NOMO-1 (cell line): ENCODE measurements at regions not wholly inside any gene's neighbourhood (a gene's known extent, or its start where the extent isn't known, plus 50 kb on each side); places are given as distances from the start of the nearest gene placed in this dataset.

Experiments used
- DNase-seq, 2 experiments: peaks; one replicate each; lab custom pipeline; 2025; ENCODE audit not compliant: unreplicated experiment in 2 of 2; lab: John Stamatoyannopoulos, UW

DNA sequence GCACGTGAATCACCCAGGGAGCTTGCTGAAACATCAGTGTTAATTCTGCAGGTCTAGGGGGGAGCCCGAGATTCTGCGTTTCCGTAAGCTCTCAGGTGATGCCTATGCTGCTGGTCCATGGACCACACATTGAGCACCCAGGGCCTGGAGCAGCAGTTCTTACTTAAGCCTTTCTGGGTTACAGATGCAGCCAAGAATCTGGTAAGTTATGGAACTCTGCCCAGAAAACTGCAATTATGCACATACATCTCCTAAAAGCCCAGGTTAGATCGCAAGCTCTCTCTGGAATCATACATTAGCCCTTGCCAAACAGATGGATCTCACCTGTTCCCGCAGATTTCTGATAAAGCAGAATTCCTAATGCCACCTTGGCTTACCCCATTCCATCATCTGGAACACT, 265.9 kb upstream of the SALL1 start:
- no peak for DNase-seq

DNA sequence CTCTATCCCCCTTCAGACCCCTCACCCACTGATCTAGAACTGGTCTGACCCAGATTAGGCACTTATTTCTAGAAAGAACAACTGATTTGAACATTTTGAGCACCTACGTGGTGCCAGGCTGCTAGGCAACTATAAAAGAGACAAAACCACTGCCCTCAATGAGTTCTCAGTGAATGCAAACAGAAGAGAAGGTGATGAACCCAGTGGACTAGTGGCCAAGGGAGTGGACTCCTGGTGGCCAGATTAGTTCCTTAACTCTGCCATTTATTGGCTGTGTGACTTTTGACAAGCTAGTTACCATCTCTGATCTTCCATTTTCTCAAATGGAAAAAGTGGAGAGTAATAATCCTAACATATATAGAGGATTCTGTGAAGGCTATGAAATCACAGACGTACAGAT, 259.1 kb upstream of the SALL1 start:
- no peak for DNase-seq

DNA sequence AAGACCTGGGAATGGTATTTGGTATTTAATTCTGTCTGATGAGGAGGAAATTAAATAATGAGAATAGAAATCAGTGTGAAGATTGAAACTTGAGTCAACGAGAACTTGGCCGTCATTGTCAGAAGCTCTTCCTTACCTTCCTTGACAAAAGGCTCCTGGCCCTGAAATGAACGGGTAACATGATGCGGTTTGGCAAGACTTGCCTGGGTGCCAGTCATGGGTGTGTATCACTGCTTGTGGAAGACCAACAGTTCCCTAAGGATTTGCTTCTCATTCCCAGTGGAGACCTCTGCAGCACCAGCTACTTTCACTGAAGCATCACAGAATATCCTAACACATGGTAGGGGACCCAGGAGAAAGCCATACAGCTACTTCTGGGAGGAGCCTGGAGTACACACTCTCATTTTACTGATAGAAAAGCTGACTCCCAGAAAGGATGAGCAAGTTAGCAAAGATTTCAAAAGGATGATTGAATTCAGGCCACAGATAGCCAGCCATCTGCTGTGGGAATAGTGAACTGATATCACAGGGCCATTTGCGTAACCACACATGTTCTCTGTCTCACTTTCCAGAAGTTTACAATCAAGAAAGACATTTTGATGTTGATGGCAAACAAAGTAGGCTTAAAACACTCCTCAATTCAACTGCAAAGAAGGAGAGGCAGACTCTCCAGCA, 258.1 kb upstream of the SALL1 start:
- DNase-seq = no peak

DNA sequence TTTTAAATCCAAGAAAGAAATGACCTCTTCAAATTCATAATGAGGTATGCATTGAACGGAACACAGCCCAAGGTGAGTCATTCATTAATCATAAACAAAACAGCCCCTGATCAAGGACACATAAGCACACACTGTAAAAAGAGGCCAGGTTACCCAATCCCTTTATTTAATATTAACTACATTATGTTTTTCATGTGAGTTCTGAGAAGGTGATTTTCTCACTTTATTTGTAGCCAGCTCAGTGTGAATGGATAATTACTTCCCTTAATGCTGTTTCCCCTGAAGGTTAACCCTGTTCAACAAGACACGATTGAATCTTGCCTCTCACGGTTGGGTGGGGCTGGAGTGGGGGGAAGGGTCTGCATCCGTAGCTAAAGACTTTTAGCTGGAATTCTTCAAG, 257.3 kb upstream of the SALL1 start:
- DNase-seq = no peak

DNA sequence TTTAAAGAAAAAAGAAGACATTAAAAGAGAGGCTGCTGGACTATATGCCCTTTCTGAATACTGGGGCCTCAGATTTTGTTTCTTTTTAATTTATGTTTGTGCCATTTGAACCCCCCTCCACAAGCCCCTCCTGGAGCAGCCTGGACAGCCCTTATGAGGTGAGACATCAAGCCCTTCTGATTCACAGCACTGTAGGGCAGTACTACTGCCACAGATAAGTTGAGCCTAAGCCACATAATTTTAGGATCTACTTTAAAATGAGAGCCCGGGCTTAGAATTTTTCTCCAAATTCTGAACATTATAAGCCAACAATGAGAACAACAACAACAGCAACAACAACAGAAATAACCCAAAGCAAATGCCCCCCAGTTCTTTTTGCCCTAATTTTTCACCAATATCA, 256.9 kb upstream of the SALL1 start:
- DNase-seq = no peak

DNA sequence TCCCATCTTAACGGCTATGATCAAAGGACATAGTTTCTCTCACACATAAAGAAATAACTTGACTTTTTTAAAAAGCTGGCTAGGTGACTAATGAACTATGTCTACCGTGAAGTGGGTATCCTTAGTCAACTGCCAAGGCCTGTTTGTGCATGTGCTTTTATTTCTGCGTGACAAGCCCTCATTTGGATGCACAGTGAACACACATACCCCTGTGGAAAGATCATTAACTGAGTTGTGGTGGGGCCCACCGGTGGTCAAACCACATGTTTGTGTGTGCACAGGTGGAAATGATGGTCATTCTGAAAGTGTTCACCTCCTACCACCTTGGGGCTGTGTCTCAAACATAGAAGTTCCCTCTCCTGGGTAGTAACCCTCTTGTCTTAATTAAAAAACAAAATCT, 256.1 kb upstream of the SALL1 start:
- no peak for DNase-seq

DNA sequence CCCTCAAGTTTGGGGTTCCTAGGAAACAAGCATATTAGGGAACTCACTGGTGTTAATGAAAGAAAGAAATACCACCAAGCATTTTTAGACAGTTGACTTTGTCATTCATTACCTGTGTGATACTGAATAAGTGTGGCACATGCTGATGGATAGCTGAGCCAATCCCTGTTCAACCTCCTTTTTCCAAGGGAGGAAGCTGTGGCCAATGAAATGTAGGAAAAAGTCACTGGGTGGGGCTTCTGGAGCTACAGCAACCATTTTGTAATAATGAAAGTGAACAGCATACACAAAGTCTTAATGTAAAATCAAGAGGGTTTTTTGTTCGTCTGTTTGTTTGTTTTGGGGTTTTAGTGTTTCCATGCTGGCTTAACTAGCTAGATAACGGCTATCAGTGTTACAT, 254.3 kb upstream of the SALL1 start:
- DNase-seq = no peak

DNA sequence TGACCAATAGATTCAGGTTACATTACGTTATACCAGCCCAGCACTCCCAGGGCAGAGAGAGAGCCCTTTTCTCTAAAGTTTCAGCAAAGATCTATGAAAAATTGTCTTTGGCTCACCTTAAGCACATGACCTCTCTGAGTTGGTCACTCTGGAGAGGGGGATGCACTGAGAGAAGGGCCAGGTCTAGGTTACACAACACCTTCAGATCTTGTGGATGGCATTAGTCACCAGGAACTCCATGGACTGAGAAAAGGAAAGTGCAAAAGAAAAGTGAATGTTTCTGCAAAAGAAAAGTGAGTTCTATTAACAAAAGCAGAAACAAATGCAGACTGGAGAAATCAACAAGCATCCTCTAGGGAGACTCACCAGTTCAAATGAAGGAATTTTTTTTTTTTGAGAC, 253.3 kb upstream of the SALL1 start:
- DNase-seq = no peak

DNA sequence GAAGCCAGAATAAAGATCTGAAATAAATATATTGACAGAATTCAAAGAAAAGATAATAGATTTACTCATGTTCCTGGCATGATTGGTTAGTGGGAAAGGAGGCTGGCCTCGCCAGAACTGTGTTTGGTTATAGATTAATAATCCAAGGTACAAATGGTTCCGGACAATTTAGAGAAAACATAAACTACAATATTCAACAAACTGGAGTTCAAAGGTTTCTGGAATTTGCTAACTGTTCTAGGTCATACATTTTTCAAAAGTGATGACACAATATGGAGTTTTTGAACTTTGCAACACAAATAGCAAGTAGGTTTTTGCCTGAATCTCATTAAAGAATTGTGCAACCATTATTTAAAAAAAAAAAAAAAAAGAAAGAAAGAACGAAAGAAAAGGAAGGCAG, 251.7 kb upstream of the SALL1 start:
- no peak for DNase-seq

DNA sequence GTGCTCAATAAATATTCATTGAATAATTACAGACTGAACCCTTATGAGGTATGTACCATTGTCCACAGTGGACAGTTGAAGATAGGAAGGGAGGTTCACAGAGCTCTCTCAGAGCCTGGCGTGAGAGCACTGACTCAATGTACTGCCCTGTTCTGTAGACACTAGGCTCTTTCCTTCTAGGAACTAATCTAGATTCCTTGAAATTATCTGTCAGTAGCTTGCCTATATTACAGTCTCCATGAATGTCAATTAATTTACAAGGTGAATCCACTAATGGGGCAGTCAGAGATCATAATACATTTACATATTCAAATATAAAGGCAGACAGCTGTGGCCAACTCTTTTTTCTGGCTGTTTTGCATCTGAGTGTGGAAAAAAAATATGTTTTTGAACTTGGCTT, 251.2 kb upstream of the SALL1 start:
- DNase-seq = no peak

DNA sequence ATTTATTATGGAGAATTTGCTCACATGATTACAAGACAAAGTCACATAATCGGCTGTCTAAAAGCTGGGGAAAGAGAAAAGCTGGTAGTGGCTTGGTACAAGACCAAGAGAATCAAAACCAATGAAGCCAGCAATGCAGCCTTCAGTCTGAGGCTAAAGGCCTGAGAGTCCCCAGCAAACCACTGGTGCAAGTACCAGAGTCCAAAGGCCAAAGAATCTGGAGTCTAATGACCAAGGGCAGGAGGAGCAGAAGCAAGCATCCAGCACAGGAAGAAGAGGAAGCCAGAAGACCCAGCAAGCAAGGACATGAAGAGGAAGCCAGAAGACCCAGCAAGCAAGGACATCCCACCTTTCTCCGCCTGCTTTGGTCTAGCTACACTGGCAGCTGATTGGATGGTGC, 250.6 kb upstream of the SALL1 start:
- DNase-seq = no peak

DNA sequence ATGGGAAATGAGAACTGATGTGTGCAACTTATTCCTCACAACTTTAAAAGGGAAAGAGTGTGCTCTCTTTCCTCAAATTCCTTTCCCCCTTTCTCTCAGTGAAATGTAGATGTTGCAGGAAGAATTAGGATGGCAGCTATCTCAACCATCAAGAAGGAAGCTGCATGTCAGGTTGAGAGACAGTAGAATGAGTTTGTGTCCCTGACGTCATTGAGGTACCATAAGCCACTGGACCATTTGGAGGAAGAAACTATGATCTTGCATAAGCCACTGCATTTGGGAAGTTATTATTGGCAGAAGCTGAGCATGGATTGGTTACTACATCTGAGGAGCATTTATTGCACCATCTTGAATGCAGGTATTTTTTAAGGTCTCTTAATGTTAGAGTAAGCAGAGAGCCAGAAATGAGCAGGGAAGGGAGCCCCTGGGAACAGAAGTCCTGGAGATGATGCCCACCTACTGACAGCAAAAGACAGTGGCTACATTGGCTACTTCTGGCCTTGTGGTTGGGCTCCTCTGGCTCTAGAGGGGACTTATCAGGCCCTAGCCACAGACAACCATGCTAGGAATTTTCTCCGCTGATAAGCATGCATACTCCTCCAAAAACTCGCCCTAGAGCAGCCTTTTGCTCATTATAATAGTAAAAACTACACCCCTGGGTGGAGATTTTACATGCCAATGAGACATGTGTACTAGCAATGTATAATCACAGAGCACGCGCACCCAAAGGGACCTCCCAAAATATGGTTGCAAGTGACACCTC, 249.0 kb upstream of the SALL1 start:
- DNase-seq = no peak

DNA sequence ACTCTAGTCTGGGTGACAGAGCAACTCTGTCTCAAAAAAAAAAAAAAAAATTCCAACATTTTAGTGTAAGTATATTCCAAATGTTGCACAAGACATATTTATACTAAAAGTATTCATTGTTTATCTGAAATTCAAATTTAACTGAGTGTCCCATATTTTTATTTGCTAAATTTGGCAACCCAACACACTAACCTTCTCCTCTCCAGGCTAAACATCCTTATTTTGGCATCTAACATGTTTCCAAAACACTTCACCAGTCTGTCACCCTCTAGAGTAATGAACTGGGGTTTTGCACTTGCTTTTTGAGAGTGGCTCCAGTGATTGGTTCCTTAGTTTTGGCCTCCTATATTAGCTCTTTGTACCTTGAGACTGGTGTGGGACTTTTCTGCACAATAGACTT, 243.4 kb upstream of the SALL1 start:
- no peak for DNase-seq

DNA sequence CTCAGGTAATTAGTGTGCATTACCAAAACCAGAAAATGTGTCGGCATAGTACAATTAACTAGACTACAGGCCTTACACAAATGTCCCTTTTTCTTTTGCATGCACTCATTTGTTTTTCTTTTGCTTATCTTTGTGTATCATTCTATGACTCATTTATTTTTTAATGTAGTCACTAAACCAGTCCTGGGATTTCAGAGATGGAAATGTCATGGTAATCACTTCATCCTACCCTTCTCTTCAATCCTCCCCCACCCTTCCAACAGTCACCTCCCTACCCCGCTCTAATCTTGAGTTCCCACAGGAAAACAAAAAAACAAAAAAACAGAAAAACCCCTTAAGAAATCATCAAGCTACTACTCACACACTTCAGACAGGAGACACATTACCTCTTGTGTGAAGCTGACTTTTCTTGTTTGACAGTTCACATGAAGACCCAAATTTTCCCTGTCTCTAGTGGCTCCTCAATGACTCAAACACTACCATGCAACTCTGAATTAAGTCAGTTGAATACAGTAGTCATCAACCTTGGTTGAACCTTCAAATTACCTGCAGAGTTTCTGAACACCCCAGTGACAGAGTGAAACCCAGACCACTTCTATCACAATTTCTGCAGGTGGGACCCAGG, 242.4 kb upstream of the SALL1 start:
- DNase-seq = no peak

DNA sequence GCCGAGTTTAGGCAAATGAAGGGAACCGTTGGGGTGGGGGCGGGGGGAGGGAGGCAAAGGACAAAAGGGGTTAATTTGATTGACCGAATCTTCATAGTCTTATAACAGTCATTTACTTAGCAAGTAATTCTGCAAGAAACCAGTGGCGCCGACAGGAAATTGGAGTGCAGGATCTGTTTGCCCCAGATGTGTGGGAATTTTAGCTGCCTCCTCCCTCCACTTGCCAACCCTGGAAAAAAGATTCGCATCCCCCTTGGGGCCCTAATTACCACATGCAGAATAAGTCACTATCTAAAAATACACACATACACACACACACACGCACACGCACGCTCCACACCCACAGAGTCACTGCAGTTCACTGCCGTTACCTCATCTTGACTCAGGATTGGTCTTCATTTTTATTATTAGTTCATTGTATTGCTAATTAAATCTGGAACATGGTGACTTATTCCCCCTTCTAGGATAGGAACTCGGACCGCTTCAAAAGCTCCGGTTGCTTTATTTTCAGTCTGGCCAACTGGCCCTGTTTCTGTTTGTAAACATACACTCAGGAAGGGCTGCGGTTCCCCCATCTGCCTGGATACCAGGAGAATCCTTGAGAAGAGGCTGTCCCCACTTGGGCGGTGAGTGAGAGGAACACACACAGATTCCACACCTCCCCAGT, 241.6 kb upstream of the SALL1 start:
- no peak for DNase-seq

DNA sequence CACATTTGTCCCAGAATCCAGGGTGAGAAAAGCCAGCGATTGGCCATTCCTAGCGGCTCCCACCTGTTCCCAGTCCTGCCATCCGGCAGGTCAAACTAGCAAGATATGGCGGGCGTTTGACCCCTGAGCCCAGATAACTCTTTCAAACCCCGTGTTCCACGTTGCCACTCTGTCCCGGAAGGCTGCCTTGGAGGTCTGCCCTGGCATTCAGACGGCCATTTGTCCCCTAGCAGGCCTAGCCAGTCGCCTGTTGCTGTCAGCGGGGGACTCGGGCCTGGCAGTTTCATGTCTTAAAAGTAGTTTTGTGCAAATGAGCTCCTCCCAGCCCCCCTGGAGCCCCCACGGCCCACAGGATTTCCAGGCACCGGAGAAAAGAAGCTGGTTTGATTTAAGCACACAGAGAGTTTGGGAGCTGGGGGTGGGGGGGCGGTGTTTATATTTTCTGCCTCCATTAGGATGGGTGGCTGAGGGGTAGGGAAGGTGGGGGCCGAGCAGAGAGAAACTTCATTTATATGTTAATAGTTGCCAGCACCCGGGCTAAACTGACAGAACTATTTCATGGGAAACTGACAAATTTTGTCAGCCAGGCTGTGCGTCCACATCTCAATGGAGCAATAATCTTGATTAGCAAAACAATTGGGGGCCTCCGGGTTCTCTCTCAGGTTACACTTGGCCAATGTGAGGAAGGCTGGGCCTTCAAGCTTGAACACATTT, 240.9 kb upstream of the SALL1 start:
- no peak for DNase-seq

DNA sequence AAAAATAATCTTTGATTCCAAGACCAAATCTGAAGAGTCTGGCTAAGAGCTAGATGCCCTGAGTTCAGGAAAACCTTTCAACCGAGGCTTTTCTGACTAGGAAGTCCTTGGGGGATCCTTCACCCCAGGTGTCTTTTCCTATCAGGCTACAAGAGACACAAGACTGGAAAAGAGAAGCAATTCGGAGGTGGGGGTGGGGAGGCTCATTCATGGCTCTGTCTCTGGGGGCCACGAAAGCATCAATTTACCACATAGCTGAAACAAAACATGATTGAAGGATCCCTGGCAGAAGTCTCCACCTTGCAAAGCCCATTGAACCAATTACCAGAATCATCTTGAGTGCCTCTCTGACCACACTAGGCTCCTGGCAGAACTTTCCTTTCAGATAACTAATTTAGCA, 239.8 kb upstream of the SALL1 start:
- no peak for DNase-seq

DNA sequence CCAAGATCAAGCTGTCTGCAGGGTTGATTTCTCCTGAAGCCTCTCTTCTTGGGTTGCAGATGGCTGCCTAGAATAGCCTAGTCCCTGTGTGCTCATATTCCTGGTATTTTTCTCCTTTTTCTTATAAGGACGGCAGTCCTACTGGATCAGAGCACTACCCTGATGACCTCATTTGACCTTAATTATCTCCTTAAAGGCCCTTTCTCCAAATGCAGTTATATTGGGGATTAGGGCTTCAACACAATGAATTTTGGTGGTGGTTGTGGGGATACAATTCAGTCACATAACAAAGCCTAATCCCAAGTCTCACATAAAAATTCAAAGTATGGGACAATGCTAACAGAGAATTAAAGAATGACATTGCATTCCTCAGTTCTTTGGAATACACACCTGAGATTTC, 238.8 kb upstream of the SALL1 start:
- DNase-seq = no peak

DNA sequence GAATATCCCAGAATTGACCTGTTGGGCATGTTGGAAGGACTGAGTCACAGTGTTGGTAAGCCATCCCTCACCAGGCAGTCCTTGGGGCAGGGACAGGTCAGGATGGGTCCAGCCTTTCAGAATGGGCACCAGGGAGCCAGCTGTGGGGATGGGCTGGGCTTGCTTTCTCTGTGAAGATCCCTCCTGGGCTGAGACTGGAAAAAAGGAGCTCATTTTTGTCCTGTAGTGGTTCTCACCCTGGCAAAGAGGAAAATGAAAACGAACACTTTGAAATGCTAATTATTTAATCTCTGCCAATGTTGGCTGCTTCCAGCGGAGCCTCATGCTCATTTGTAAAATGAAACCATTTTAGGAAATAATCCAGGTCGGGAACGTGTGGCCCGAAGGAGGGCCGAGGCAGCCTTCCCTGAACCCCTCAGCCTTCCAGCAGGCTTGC, 237.5 kb upstream of the SALL1 start:
- DNase-seq = no peak

DNA sequence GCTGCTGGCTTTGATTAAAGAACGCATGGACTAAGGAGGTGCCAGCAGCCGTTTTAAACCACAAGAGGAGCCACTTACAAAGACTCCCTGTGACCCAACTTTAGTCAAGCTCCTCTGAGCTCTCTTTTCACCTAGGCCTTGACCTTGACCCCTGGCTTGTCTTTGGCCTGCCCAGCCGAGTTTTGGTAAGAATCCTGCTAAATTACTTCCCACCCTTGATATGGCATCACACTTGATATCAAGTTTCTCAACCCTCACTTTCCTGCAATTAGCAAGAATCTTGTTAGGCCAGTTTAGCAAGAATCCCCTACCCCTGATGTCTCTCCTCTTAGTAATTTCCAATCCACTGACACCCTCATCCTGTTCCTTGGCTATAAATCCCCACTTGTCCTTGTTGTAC, 232.8 kb upstream of the SALL1 start:
- no peak for DNase-seq

DNA sequence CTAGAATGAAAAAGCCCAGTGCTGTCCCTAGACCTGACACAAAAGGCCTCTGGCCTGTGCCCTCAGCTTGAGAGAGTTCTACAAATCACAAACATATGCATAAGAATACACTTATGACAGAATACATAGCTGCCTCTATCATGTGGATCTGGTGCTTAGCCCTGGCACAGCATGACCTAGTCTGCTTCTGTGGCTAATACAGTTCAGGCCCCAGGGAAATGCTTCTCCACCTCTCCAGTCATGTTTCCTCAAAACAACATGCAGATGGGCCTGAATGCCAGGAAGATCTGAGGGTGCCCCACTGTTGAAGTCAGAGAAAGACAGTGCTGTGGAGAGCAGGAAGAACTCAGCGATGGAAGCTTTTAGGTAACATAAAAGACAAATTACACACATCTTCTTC, 231.9 kb upstream of the SALL1 start:
- no peak for DNase-seq
